Uterus (tissue), 2 donors: ENCODE measurements at regions not wholly inside any gene's neighbourhood (a gene's known extent, or its start where the extent isn't known, plus 50 kb on each side); places are given as distances from the start of the nearest gene placed in this dataset.

Experiments used
- CTCF ChIP-seq, 4 experiments: fragments of 200-600 bp in 2 of 4; fragments of 450-650 bp in 2 of 4; sonication (generic) in 2 of 4; IDR thresholded peaks; one replicate each; pipeline ENCODE4 v1.5.1; 2016 to 2019; ENCODE audit warnings: antibody characterized with exemption in 4 of 4, mild to moderate bottlenecking in 2 of 4, moderate library complexity in 1 of 4
- POLR2A ChIP-seq, 2 donors: fragments of 450-650 bp; IDR thresholded peaks; one replicate each; pipeline ENCODE4 v1.6.1; 2016; ENCODE audit warnings: antibody characterized with exemption in 2 of 2, mild to moderate bottlenecking in 1 of 2, moderate library complexity in 1 of 2

GRCh38 chr1:4974981-4975685, 320.7 kb downstream of the AJAP1 start:
- TF ChIP-seq CTCF (IDR thresholded peaks at IDR 0.05) (no peak), POLR2A (IDR thresholded peaks at IDR 0.05) (no peak)
